Activated T-helper 1 cell treated with anti-CD3 and anti-CD28 coated beads, Interleukin-2, amount 50 U/mL, for 16 hours (primary cell): ENCODE measurements at regions not wholly inside any gene's neighbourhood (a gene's known extent, or its start where the extent isn't known, plus 50 kb on each side); places are given as distances from the start of the nearest gene placed in this dataset.
"Not testable (repeated sequence)": the region's sequence is repeated elsewhere in the genome, so short reads cannot be mapped to it uniquely, and the experiment has no call there.

ENCODE experiments used
- DNase-seq, 2 donors: peaks; one replicate each; pipeline ENCODE4 v3.0.0-alpha.2; 2020; ENCODE audit warnings: low read depth in 1 of 2, low spot score in 1 of 2

DNA sequence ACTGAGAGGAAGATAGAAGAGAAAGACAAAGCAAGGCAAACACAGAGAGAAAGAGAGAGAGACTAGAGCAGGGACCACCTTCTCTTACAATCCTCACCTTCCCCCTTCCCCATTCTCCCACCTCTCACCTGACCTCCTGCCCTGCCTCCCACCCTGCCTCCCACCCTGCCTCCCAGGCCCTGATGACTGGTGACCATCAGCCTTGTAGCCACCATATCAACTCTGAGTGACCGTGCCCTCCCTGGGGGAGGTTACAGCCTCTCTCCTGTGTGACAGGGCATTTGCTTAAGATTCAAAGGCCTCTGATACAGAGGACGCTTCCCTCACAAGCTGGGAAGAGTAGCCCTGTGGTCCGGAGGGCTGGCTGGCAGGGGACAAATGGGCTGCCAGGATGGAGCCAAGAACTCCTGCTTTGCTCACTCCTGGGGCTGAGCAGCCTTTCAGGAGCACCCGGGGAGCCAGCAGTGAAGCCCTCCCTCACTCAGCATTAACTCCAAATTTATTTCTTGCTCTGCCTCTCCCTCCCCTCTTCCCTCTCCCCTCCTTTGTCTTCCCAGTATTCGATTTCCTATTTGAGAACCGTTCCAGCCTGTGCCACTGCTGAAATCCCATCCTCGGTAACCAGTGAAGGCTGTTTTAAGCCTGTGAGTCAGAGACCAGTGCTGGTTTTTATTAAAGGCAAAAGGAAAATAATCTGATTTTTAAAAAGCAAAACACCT is 125.2 kb upstream of the SYT13 start:
- no peak for DNase-seq

DNA sequence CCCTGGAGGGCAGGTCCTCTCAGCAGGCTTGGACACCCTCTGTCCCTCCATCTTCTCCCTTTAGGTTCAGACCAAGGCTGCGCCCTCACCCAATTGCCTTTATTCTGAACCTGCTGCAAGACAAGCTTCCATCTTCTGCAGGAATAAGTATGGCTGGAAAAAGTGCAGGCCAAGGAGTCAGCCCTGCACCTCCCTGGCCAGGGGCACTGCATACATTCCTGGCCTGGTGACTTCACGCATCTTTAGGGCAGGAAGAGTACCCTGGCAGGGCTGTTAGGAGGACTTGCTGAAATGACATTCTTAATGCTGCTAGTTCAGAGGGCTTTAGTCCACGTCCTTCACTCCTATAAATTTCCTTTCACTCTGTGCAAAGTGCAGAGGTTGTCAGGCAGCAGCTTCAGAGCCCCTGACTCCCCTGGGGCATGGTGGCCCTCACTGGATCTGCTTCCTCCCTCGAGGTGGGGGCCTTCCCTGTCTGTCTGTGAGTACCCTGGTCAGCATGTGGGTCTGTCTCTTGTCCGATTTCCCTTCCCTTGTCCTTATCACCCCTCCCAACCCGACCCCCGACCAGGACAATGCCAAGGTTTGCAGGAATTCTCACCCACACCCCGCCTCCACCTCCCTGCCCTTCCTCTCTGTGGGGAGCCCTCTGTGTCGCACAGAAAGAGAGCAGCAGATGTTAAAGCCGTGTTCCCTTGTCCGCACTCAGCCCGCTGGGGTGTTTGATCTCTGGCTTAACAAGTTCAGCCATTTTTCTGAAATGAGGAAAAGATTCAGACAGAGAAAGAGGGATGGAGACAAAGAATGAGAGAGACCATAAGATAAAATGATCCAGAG is 124.5 kb upstream of the SYT13 start:
- no peak for DNase-seq

DNA sequence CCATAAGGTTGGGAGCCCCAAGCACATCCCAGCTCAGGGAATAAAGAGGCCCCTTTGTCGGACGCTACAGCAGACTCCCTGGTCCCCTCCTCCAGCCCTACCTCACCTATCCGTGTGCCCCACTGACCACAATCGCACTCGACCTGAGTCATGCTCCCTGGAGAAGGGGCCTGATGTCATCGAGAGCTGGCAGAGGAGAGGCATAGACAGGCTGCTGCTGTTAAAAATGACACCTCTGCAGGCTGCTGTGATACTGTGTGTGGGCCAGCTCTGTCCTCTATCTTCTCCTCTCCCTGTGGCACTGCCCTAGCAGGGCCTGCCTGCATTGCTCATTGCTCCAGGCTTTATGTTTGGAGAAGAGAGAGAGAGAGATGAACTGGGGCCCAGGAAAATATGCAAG is 123.4 kb upstream of the SYT13 start:
- DNase-seq: no peak

DNA sequence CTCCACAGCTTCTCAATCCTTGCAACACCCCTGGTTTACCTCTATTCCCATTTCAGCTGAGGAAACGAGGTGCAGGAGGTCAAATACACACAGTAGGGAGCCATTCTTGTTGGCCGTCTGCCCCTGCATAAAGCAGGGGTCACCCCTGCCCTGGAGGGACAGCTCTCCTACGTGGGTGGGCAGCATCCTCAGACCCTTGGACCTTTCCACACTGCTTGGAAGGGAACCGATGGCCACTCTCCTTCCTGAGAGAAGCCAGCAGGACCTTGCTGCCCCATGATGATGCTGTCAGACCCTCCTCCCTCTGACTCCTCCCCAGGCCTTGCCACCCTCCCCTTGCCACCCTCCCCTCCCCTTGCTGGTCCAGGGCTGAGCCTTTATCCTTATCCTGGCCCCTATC is 121.1 kb upstream of the SYT13 start:
- DNase-seq: no peak

DNA sequence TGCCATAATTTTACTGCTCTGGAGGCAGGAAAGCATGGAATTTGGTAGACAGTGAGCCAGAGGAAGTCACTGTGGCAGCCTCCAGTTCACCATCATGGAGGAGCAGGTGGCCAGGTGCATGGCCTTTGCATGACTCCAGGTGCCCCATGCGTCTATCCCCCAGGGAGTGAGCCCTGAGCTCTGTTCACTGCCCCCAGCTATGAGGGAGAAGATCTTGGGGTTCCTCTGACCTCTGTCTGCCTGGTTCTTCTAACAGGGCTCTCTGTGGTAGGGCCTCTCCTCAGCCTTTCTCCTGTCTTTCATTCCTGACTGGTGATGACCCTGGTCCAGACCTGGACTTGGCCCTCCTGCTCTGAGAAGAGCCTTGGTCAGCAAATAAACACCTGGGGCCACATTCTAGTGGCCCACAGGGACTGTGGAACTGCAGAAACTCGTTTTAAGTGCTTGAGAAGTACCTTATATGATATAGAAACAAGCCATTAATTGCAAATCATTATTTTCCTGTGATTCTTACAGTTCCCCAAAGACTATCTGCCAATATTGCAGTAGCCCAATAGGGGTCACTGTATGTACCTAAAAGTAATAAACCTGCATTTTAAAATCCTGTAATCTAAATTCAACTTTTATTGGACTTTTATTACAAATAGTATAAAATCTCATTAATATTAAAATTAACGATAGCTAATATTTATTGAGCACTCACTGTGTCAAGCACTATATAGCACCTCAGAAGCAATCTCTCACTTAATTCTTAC is 120.0 kb upstream of the SYT13 start:
- no peak for DNase-seq

DNA sequence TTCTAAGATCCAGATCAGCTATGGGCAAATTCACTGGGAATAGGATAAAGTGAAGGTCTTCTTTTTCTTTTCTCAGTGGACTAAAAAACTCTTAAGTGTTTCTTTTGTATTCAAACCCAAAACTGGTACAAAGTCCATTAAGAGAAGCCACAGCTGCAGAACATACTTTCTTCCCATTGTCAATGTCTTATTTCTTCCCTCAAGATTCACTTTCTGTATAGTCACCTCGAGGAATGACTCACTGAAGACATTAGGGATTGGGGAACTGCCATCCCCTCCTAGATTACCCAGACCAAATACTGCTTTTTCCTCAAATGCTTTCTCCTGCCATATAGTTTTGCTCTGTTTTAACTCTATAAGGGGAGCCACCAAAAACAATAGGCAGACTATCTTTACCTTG is 117.4 kb upstream of the SYT13 start:
- DNase-seq: not testable (repeated sequence)

DNA sequence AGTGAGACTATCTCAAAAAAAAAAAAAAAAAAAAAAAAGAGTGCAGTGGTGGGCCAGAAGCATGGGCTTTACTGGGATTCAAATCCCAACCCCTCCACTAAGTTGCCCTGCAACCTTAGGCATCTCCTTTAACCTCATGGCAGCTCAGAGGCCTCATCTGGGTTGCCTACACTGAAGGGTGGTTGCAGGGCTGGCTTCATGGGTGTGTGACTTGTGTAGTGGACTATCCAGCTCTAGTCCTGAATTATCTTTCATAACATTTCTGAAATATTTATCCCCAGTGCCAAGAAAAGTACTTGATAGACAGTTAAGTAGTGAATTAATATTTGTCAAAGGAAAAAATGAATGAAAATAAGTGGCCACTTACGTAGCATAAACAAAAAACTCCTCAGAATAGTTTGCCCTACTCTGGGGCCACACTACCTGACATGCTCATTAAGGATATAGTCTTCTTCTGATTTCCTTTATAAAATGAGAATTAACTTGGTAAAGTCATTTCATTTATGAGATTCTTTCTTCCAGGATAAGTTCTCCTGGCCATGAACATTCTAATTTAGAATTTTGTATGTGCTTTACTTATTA is 116.0 kb upstream of the SYT13 start:
- DNase-seq: no peak

DNA sequence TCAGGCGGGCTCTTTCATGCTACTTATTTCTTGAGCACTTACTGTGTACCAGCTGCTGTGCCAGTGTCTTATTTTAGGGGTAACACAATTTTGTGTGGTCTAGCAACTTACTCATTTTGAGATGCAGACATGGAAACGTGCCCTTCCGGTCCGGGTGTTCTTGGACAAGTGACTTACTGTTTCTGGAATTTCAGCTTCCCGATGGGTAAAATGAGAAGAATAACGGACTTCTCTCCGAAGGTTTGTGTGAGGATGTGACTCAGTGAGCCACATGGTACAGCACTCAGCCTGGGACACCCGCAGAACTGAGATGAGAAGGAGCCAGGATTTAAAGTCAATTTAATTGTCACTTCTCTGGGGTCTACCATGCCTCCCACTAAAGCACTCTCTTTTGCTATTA is 114.5 kb upstream of the SYT13 start:
- DNase-seq: no peak

DNA sequence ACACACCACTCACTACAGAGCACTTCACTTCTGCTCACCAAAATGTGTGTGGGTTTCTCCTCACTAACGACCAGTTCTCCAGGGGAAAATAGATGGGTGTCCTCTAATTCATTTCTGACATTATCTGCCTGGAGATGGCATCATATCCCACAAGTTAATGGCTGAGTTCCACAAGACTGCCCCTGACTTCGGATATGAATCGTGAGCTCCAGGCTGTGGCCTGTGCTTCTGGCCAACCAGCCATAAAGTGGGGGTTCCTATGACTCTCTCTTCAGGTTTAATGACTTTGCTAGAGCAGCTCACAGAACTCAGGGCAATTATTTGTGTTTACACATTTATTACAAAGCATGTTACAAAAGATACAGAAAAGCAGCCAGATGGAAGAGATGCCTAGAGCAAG is 113.0 kb upstream of the SYT13 start:
- DNase-seq: no peak

DNA sequence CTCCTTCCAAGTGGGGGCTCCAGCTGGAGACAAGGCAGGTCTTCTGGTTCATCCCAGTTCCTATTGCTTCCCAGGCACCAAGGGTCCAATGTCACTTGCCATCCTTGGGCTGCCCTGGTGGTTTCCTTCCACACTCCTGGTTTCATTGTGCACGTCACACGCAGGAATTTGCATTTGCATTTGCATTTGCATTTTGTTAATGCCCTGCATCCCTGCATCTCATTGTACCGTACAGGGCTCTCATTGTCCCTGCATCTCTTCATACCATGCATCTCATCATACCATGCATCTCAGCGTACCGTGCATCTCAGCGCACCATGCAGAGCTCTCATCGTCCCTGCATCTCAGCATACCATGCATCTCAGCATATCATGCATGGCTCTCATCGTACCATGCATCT is 112.2 kb upstream of the SYT13 start:
- DNase-seq: no peak

DNA sequence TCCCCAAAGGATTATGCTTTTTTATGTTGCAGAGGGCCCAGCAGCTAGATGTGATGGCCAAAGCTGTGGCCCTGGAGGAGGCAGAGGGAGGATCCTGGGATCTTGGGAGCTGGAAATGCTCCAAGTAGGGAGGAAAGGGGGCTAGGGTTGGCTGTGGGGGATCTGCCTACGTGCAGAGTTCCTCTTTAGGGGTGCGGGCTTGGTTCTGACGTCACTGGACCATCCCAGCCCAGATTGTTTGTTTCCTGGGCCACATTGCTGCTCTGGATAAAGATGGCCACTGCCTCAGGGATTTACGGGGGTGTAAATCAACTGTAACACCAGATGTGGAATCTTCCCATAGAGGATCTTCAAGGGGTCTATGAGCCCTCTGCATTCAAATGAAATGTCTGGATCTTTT is 110.3 kb upstream of the SYT13 start:
- no peak for DNase-seq

DNA sequence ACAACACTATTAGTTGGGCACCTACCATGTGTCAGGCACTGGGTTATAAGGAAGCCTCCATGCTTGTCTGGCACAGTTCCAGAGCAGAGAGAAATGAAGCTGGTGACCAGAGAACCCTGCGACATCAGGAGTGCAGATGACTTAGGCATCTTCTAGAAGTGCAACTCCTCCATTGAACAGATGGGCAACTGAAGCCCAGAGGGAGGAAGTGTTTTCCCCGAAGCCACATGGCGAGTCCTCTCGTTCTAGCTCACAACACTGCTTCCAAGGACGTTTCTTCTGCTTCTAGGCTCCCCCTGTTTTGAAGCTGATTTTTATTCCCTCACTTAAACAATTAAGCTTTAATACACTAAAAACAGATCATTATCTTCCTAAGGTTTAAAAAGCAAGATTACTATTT is 109.8 kb upstream of the SYT13 start:
- no peak for DNase-seq

DNA sequence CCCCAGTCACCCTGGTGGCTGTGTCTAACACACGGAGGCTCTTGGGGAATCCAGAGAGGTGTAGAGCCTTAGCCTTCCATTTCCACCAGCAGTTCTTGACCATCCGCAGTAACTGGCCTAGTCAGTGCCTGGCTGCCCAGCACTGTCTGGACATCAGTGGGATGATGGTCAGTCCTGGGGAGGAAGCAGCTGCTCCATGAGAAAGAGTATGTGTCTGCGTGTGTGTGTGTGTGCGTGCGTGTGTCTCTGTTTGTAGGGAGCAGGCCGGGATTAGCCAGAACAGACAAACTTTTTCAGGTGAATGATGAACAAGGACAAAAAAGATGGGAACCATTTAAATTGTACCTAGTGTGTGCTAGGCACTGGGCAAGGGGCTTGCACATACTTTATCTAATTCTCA is 109.3 kb upstream of the SYT13 start:
- DNase-seq: no peak

DNA sequence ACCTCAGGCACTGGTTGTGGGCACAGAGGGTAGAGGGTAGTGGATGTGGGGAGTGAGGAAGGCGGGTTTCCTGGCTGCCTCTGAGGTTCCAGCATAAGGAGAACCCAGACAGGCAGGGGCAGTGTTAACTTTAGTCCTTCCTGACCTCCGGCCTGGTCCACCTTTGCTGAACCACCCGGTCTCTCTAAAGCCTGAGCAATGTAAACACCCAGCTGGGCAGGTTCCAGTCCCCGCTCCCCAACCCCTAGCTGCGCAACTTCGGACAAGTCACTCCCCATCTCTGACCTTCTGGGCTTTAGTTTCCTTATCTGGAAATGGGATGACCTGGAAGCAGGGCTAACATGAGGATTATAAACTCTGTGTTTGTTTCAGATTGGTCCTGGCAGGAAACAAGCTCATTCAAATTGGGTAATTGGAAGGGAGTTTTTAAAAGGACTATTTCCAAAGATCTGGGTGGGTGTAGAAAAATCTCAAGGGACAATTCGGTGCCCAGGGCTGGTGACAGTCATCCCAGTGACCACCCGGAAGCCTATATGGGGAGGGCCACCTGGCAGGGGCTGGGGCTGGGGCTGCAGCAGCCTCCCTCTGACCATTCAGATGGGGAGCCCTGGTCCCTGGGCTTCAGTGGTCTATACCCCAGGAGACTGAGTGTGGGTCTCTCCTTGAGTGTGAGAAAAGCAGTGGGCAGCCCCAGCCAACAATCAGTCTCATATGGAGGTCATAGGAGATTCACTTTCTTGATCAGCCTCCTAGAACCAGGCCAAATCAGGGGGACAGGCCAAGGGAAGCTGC is 108.3 kb upstream of the SYT13 start:
- no peak for DNase-seq

DNA sequence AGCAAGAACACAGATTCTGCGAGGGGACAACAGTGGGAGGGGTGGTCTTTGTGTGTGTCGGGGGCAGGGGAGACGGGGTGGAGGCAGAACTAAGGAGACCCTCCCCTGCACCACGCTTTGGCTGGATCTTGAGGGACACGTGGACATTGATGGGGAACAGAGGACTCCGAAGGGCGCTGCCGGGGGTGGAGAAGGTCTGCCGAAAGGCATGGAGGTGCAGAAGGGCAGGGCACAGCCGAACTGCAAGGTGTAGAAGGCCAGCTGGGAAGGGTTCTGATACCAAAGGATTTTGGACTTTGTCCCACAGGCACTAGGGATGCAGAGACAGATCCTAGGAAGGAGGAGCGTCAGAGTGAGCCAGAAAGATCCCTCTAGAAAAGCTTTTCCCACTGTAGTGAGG is 107.7 kb upstream of the SYT13 start:
- DNase-seq: no peak

DNA sequence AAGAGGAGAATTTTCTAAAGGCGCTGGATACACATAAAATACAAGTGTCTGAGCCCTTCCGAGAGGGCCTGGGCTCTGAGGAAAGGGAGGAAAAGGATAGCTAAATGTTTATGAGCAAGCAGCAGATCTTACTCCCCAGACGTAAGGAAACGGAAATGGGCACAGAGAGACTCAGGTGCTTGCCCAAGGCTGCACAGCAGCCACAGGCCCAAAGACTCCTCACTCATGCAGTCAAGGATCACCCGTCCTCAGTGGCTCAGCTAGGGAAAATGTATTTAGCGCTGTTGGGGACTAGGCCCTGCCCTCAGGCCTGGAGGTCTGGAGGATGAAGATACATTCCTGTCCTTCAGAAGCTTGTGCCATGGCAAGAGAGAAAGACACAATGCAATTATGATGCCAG is 107.2 kb upstream of the SYT13 start:
- DNase-seq: no peak

DNA sequence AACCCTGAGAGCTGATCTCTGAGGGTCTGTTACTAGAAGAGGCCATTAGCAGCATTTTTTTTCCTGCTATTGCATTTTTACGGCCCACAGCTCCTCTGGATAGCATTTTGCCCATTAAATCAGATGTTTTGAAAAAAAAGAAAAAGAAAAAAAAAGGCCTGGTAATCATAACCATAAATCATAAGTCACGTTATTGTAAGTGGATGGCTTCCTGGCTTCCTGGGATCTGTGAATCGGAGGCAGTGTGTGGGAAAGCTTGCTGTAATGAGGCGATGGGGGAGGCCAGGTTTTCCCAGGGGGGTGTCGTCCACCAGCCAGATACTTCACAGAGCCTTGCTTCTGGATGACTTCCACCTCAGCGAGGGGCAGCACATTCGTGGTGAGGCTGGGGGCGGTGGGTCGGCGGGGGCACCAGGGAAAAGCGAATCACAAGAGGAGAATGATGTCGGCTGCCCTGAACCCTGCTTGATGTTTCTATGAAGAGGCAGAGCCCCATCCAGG is 106.5 kb upstream of the SYT13 start:
- no peak for DNase-seq

DNA sequence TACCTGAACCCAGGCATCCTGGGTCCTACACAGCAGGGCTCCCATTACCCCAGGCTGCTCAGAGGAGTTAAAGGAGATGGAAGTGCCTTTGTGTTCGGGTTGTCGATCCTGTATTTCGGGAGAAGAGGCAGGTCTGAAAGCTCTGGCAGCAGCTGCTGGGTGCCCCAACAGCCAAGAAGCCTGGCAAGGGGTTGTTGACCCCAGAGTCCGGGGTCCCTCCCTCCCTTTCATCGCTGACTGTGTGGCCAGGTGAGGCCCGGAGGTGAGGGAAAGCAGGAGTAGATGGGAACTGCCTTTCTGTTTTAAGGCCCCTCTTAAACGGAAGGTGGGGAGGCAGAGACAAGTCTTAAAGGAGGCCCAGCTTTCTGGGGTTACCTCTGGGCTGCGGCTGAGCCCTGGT is 106.0 kb upstream of the SYT13 start:
- DNase-seq: no peak

DNA sequence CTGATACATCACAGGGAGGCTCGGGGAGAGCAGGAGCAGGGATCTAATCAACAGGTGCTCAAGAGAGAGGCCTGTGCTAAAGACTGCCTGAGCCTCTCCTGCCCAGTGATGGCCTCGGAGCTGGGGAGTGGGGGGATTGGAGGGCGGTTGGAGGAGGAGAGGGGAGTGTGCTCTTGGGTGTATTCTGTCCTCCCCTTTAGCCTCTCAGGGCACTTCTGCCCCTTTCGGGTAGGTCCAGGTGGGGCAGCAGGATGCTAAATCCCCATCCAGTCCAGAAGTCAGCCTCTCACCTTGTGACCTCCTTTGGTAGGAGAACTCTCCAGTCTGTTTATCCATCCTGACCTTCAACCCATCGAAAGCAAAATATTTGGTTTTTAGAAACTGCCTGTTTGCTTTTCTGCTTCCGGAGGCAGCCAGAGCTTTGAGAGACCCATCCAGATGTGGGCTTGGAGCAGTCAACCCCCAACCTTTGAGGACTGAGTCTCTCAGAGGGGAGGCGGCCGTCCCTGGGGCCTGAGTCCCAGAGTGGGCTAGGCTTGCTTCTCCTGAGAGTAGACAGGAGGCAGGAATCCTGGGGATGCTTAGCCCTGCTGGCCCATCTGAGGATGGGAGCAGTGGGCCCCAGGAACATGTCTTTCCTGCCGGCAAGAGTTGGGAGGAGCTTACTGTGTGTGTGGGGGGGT is 105.2 kb upstream of the SYT13 start:
- no peak for DNase-seq

DNA sequence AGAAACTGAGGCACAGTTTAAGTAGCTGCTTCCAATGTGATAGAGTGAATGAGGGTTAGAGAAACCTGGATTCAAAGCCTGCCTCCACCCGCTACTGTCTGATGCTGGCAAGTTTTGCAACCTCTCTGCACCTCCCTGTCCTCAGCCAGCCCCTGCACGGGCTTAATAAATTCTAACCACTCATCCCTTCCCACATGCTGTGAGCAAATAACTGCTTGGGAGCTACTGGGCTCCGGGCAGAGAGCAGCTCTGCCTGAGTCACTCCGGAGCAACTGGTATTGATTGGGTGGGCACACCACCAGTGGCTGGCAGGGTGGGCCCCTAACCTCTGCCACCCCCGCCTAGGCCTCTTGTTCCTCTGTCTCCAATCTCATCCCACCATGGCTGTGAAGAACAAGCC is 104.3 kb upstream of the SYT13 start:
- DNase-seq: no peak
